ENCODE measurements at regions not wholly inside any gene's neighbourhood (a gene's known extent, or its start where the extent isn't known, plus 50 kb on each side); places are given as distances from the start of the nearest gene placed in this dataset.
"Not testable (repeated sequence)": the region's sequence is repeated elsewhere in the genome, so short reads cannot be mapped to it uniquely, and the experiment has no call there.

DNA sequence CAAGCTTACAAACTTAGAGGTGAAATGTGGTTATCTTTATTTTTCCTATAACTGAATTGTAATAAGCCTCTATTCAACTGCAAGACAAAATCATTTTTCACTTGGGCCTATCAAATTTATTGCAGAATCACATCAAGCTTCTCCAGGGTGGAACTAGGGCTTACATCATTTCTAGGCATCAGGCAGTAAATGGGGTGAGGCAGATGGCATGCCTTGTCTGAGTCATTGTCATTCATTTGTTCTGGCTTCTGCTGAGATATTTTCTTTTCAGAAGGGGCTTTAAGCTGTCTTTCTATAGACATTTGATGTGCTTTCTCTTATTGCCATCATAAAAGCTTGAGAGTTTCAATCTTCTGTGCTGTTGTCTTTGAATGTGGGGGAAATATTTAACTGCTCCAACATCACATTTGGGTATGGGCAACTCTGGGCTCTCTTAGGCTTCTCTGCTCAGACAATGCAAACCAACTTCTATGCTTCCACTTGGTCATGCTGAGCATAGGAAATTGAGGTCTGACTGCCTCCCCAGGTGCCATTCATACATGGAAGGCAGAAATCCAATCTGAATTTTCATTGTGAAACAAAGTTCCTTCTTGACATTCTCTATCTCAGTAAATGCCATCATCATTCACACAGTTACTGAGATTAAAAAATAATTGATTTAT lies 225.8 kb upstream of the GIMD1 start:
- DNase-seq (ENCODE audit: low read depth in 2 of 2): no peak

DNA sequence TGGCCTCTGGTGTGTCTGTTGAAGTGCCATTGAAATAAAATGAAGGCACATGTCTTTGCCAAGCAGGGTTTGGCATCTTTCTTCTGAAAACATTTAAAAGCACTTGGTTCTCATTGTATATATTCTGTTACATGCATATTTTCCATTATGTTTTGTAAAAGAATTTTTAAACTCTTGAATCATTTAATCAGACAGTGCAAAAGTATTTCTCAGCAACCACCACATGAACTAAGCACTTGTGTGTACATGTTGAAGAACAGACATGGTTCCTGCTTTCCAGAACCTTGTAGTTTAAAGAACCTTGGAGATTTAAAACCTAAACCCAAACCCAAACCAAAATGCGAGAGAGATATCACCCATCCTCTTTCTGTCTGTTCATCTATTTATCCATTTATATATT lies 220.3 kb upstream of the GIMD1 start:
- no peak for DNase-seq (ENCODE audit: low read depth in 2 of 2)

DNA sequence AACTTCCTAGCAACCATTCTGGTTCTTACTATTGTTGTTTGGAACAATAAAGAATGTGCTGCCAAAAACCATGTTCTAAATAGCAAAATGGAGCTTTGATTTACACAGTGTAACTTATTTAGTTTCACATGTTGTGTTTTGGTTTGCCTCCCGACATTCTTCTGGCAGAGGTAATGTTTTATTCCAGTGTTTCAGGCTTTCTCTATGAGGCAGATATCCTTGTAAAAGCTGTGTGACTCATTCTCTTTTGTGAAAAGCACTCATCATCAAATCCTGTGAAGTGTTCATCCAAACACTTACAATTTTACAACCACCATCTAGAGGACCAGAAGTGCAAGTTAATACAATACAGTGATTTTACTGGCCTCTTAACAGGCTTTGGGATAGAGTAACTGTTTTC lies 219.0 kb upstream of the GIMD1 start:
- DNase-seq (ENCODE audit: low read depth in 2 of 2): no peak

GRCh38 chr4:106585915-106586349 lies 217.4 kb upstream of the GIMD1 start:
- no peak for DNase-seq (ENCODE audit: low read depth in 2 of 2)

- DNase-seq (ENCODE audit: low read depth in 2 of 2): no peak
Measured at GRCh38 chr4:106584337-106584989, 215.9 kb upstream of the GIMD1 start.

DNA sequence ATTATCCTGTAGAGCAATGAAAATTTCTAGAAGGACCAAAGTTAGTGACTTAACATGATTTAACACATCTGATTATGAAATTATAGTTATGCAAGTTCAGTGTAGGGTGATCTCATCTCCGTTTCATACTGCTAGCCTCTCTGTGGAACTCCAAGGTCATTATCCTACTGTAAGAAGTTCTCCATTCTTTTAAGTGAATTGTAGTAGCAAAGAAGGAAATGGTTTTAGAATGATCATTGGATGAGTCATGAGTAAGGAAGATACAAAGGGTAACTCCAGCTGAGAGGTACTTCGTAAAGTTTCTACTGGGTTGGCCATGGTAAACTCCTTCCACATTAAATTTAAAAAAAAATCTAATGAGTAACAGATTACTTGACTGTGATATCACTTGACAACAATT lies 215.0 kb upstream of the GIMD1 start:
- DNase-seq (ENCODE audit: low read depth in 2 of 2): no peak

DNA sequence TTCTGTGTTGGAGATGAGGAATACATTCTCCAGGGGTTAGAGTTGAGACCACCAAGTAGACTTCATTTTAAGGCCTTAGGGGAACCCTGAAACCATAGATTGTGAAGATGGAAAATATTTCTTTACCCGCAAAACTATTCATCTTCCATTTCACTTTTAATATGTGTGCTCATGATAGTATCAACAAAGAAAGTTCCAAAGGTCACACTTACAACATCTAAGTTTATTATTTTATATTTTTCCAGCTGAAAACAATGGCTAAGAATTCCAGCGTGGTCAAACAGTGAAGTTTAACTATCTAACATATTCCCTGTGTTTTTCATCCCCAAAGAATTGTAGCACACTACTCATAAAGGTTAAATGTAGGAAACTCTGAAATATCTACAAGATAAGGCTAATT lies 214.5 kb upstream of the GIMD1 start:
- no peak for DNase-seq (ENCODE audit: low read depth in 2 of 2)

DNA sequence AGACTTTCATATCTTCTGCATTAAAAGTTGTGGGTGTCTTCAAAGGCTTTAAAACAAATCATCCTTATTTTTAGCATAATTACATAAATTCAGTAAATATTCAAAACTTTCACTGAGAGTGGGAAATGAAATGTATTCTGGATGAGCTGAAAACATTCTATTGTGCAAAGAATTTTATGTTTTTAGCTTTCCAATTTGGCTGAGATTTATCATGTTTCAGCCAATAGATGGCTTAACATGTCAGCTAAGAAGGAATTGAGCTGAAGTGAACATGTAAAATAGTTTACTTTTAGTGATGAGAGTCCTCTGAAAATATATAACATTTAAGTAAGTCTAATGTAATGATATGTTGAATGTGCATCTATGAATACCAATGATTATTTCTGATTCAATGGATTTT lies 213.5 kb upstream of the GIMD1 start:
- DNase-seq (ENCODE audit: low read depth in 2 of 2): no peak

DNA sequence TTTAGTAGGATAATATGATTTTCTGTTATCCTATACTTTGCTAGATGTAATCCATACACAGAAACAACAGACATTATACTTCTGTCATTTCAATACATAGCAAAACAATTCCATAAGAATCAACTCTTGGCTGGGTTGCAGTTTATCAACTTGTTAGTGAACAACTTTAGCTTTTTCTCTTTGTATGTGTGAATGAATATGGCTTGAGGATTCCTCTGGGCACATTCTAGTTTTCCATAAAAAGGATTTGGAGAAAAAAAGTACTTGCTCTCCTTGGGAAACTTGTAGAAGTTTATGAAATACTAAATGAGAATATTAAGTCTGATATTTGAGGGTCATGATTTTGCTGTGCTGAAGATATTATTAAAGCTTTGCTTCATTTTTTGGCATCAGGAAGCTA lies 210.7 kb upstream of the GIMD1 start:
- DNase-seq (ENCODE audit: low read depth in 2 of 2): no peak

- no peak for DNase-seq (ENCODE audit: low read depth in 2 of 2)
Measured at GRCh38 chr4:106569146-106570031, 200.8 kb upstream of the GIMD1 start.

GRCh38 chr4:106565727-106566126 lies 197.1 kb upstream of the GIMD1 start:
- no peak for DNase-seq (ENCODE audit: low read depth in 2 of 2)

DNA sequence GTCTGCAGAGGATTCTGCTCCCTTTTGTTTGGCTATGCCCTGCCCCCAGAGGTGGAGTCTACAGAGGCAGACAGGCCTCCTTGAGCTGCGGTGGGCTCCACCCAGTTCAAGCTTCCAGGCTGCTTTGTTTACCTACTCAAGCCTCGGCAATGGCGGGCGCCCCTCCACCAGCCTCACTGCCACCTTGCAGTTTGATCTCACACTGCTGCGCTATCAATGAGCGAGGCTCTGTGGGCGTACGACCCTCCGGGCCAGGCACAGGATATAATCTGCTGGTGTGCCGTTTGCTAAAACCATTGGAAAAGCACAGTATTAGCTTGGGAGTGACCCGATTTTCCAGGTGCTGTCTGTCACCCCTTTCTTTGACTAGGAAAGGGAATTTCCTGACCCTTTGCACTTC lies 195.1 kb upstream of the GIMD1 start:
- not testable (repeated sequence) for DNase-seq (ENCODE audit: low read depth in 2 of 2)

GRCh38 chr4:106551724-106552123 lies 183.1 kb upstream of the GIMD1 start:
- DNase-seq (ENCODE audit: low read depth in 2 of 2): no peak

DNA sequence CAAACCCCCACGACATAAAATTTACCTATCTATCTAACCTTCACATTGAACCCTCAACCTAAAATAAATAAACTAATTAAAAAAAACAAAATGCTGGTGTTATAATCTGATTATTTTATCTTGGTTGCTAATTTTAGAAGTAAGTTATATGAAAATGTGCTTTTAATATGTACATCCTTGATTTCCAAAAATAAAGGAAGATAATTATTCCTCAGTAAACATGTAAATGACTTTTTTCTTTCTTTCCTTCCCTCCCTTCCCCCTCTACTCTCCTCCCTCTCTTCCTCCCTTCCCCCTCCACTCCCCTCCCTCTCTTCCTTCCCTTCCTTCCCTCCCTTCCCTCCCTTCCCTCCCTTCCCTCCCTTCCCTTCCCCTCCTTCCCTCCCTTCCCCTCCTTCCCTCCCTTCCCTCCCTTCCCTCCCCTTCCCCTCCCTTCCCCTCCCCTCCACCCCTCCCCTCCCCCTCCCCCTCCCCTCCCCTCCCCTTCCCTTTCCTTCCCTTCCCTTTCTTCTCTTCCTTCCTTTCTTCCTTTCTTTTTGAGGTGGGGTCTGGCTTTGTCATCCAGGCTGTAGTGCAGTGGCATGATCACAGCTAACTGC lies 180.0 kb upstream of the GIMD1 start:
- DNase-seq (ENCODE audit: low read depth in 2 of 2): no peak

GRCh38 chr4:106546370-106546769 lies 177.8 kb upstream of the GIMD1 start:
- no peak for DNase-seq (ENCODE audit: low read depth in 2 of 2)

- DNase-seq (ENCODE audit: low read depth in 2 of 2): not testable (repeated sequence)
Measured at GRCh38 chr4:106542609-106543008, 174.0 kb upstream of the GIMD1 start.

DNA sequence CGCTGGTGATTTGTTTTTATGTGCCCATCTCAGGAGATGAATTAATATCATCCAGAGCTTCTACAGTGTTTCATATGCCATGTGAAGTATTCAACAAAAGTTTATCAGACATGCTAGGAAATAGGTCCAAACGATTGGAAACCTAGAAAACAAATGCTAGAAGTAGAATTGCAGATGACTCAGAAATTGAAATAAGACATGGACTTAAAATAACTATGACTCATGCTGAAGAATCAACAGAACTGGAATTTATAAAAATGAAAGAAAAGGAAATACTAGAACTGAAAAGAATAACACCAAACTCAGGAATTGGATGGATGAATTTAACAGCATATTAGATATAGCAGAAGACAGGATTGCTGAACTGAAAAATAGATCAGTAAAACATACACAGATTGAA lies 172.7 kb upstream of the GIMD1 start:
- DNase-seq (ENCODE audit: low read depth in 2 of 2): no peak

DNA sequence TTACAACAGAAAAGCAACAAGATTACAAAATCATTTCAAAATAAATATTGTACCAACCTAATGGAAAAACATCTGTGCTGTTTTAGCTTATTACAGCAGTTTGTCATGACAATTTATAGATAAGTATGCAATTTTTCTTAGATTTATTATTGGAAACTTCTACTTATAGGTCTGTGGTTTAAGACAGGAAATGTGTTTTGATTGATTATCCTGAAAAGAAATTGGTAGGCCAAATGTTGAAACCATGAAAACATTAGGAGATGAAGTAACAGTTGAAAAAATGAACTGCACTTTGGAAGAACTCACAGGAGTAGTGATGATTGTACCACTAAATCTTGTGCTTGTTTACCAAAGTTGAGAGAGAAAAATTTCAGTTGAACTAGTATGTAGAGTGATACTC lies 162.2 kb upstream of the GIMD1 start:
- no peak for DNase-seq (ENCODE audit: low read depth in 2 of 2)

DNA sequence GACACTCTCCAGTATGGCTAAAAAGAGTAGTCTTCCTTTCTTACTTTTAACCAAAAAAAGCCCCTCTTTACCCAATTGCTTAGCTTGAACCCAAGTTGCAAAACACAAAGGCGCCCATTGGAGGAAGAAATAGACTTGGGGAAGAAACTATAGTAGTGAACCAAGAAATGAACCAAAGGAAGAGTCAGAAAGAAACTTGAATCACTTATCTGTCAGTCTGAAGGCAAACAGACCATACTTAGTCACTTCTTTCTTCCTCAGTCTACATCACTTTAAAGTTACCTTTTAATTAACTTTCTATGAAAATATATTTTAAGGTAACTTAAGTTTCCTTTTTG lies 161.4 kb upstream of the GIMD1 start:
- DNase-seq (ENCODE audit: low read depth in 2 of 2): no peak

GRCh38 chr4:106529348-106530023 lies 160.9 kb upstream of the GIMD1 start:
- no peak for DNase-seq (ENCODE audit: low read depth in 2 of 2)

- no peak for DNase-seq (ENCODE audit: low read depth in 2 of 2)
Measured at GRCh38 chr4:106527316-106527715, 158.7 kb upstream of the GIMD1 start.

- DNase-seq (ENCODE audit: low read depth in 2 of 2): not testable (repeated sequence)
Measured at GRCh38 chr4:106525425-106525824, 156.8 kb upstream of the GIMD1 start.

All from activated CD4-positive, alpha-beta T cell treated with anti-CD3 and anti-CD28 coated beads for 24 hours (primary cell).